SU-DHL-6 (cell line): ENCODE measurements at regions not wholly inside any gene's neighbourhood (a gene's known extent, or its start where the extent isn't known, plus 50 kb on each side); places are given as distances from the start of the nearest gene placed in this dataset.

ENCODE experiments used
- H2AFZ ChIP-seq: fragments of 200-600 bp; sonication (generic); 2 replicates; pipeline ENCODE4 v1.6.1; 2014; ENCODE audit warnings: low read depth, mild to moderate bottlenecking, moderate library complexity, mixed read lengths, antibody characterized with exemption, low read length; ENCODE audit not compliant: severe bottlenecking
- H3F3A ChIP-seq: fragments of 200-600 bp; shearing (Covaris generic); 2 replicates; pipeline ENCODE4 v1.6.0; 2016; ENCODE audit warnings: antibody characterized with exemption, mild to moderate bottlenecking; ENCODE audit not compliant: insufficient read depth
- H3K27ac ChIP-seq: fragments of 200-600 bp; sonication (generic); 2 replicates; pipeline ENCODE4 v1.5.1; 2016; ENCODE audit warnings: low read depth, mild to moderate bottlenecking, low read length, moderate library complexity, mixed read lengths
- H3K27me3 ChIP-seq: fragments of 200-600 bp; sonication (generic), shearing (Covaris generic); 2 replicates; pipeline ENCODE4 v1.6.0; 2014; ENCODE audit warnings: mild to moderate bottlenecking, low read length
- H3K36me3 ChIP-seq: fragments of 200-600 bp; sonication (generic); 2 replicates; pipeline ENCODE4 v1.6.1; 2014; ENCODE audit warnings: mild to moderate bottlenecking, low read length, mixed read lengths
- H3K4me2 ChIP-seq: fragments of 300-600, 200-600 bp; shearing (Covaris generic), sonication (generic); 2 replicates; pipeline ENCODE4 v1.6.0; 2014; ENCODE audit warnings: low read length, low read depth, mild to moderate bottlenecking; ENCODE audit not compliant: poor library complexity, severe bottlenecking
- H3K4me3 ChIP-seq: fragments of 200-600 bp; sonication (generic); 2 replicates; pipeline ENCODE4 v1.5.1; 2014; ENCODE audit warnings: antibody characterized with exemption, low read length, mild to moderate bottlenecking, mixed read lengths; ENCODE audit not compliant: insufficient read depth, poor library complexity, severe bottlenecking
- H3K79me2 ChIP-seq: fragments of 200-600 bp; sonication (generic); 2 replicates; pipeline ENCODE4 v1.6.1; 2014; ENCODE audit warnings: mild to moderate bottlenecking, low read length, moderate library complexity; ENCODE audit not compliant: insufficient read depth
- H3K9ac ChIP-seq: fragments of 200-600 bp; sonication (generic); 2 replicates; pipeline ENCODE4 v1.7.0; 2014; ENCODE audit warnings: mild to moderate bottlenecking, low read length
- H3K9me2 ChIP-seq: fragments of 200-600 bp; sonication (generic); replicated peaks from 2 replicates; pipeline ENCODE4 v1.6.1; 2014; ENCODE audit warnings: low read length; ENCODE audit not compliant: insufficient read depth
- H3K9me3 ChIP-seq: fragments of 200-600 bp; sonication (generic); 2 replicates; pipeline ENCODE4 v1.6.1; 2014; ENCODE audit warnings: low read length, mixed read lengths; ENCODE audit not compliant: insufficient read depth
- H4K20me1 ChIP-seq: fragments of 200-600 bp; sonication (generic); 2 replicates; pipeline ENCODE4 v1.6.1; 2014; ENCODE audit warnings: low read depth, mild to moderate bottlenecking, antibody characterized with exemption, low read length, moderate library complexity, mixed read lengths
- CTCF ChIP-seq: fragments of 200-600 bp; sonication (generic); IDR thresholded peaks from one replicate; pipeline ENCODE4 v1.5.1; 2017; ENCODE audit warnings: antibody characterized with exemption, mild to moderate bottlenecking, low read length, moderate library complexity; ENCODE audit not compliant: insufficient read depth, poor library complexity, severe bottlenecking
- EZH2phosphoT487 ChIP-seq: fragments of 200-600 bp; sonication (generic), shearing (Covaris generic); conservative IDR thresholded peaks from 2 replicates; pipeline ENCODE4 v1.6.1; 2018; ENCODE audit warnings: mild to moderate bottlenecking, antibody characterized with exemption, low read length, moderate library complexity, mixed read lengths

GRCh38 chr5:175181331-175181730 lies 262.7 kb downstream of the DRD1 start:
- Histone ChIP-seq H3F3A (no peaks in the 10 kb centered on the region), H3K9me3 (no peaks in the 10 kb centered on the region), H3K79me2 (no peaks in the 10 kb centered on the region), H3K4me2 (no peak overlapping the region), H3K36me3 (no peaks in the 10 kb centered on the region), H2AFZ (no peak overlapping the region), H4K20me1 (no peaks in the 10 kb centered on the region), H3K27ac (no peak overlapping the region), H3K27me3 (no peaks in the 10 kb centered on the region), H3K4me3 (no peak overlapping the region), H3K9ac (no peak overlapping the region), H3K9me2 (no peaks in the 10 kb centered on the region)
- TF ChIP-seq EZH2phosphoT487: no peak
- no peak for TF ChIP-seq CTCF

- H3K79me2 ChIP-seq: no peaks in the 10 kb centered on the region
- H3K4me3 ChIP-seq: no peak overlapping the region
- H2AFZ ChIP-seq: no peak overlapping the region
- H4K20me1 ChIP-seq: no peaks in the 10 kb centered on the region
- no peak overlapping the region for H3K27ac ChIP-seq
- no peak overlapping the region for H3K4me2 ChIP-seq
- TF ChIP-seq CTCF (no peak), EZH2phosphoT487 (no peak)
- H3K27me3 ChIP-seq: no peaks in the 10 kb centered on the region
- no peaks in the 10 kb centered on the region for H3K9me2 ChIP-seq
- H3K36me3 ChIP-seq: no peaks in the 10 kb centered on the region
- no peaks in the 10 kb centered on the region for H3F3A ChIP-seq
- H3K9ac ChIP-seq: no peak overlapping the region
- H3K9me3 ChIP-seq: no peaks in the 10 kb centered on the region
Observed at GRCh38 chr5:175170899-175171298, 273.1 kb downstream of the DRD1 start.

GRCh38 chr5:175168882-175169507 lies 275.0 kb downstream of the DRD1 start:
- Histone ChIP-seq H3K27ac (no peak overlapping the region), H3K79me2 (no peaks in the 10 kb centered on the region), H2AFZ (no peak overlapping the region)

More at GRCh38 chr5:175168882-175169507, 275.0 kb downstream of the DRD1 start:
- Histone ChIP-seq H4K20me1 (no peaks in the 10 kb centered on the region), H3K4me2 (no peak overlapping the region), H3K9ac (no peak overlapping the region), H3K36me3 (no peaks in the 10 kb centered on the region), H3K4me3 (no peak overlapping the region), H3K9me2 (no peaks in the 10 kb centered on the region), H3K27me3 (no peaks in the 10 kb centered on the region), H3F3A (no peaks in the 10 kb centered on the region), H3K9me3 (no peaks in the 10 kb centered on the region)
- TF ChIP-seq CTCF (no peak), EZH2phosphoT487 (no peak)
